ENCODE measurements at regions not wholly inside any gene's neighbourhood (a gene's known extent, or its start where the extent isn't known, plus 50 kb on each side); places are given as distances from the start of the nearest gene placed in this dataset.

GRCh38 chr5:93053825-93054224 is 527.2 kb downstream of the NR2F1-AS1 start:
- H3K27ac ChIP-seq (ENCODE audit: low read depth in 2 of 2, low read length in 2 of 2) = no peak overlapping the region
- no peak for TF ChIP-seq CTCF (IDR thresholded peaks at IDR 0.05; ENCODE audit: borderline replicate concordance, extremely low read depth, insufficient read depth)
- no peaks in the 10 kb centered on the region for H3K4me1 ChIP-seq (ENCODE audit: control insufficient read depth in 2 of 3, insufficient read depth in 2 of 3, low read depth in 1 of 3, low read length in 3 of 3)
- H3K27me3 ChIP-seq (ENCODE audit: control insufficient read depth, insufficient read depth, low read length) = no peaks in the 10 kb centered on the region
- no peak overlapping the region for H3K9ac ChIP-seq (ENCODE audit: low read length in 3 of 3)
- H3K36me3 ChIP-seq (ENCODE audit: control insufficient read depth in 2 of 3, insufficient read depth in 3 of 3, low read length in 3 of 3) = no peaks in the 10 kb centered on the region
- no peaks in the 10 kb centered on the region for H3K9me3 ChIP-seq (ENCODE audit: control insufficient read depth in 2 of 3, insufficient read depth in 1 of 3, low read length in 3 of 3)
- no peak for DNase-seq
- no peak overlapping the region for H3K4me3 ChIP-seq (ENCODE audit: low read length in 3 of 3)
- intact Hi-C loops (cut with DNase I) = no loop called here
- no peak for FAIRE-seq

- DNase-seq = no peak
- no peaks in the 10 kb centered on the region for H3K4me1 ChIP-seq (ENCODE audit: control insufficient read depth in 2 of 3, insufficient read depth in 2 of 3, low read depth in 1 of 3, low read length in 3 of 3)
- no peak overlapping the region for H3K27ac ChIP-seq (ENCODE audit: low read depth in 2 of 2, low read length in 2 of 2)
- H3K9me3 ChIP-seq (ENCODE audit: control insufficient read depth in 2 of 3, insufficient read depth in 1 of 3, low read length in 3 of 3) = no peaks in the 10 kb centered on the region
- FAIRE-seq = no peak
- no peaks in the 10 kb centered on the region for H3K27me3 ChIP-seq (ENCODE audit: control insufficient read depth, insufficient read depth, low read length)
- no peak overlapping the region for H3K9ac ChIP-seq (ENCODE audit: low read length in 3 of 3)
- H3K36me3 ChIP-seq (ENCODE audit: control insufficient read depth in 2 of 3, insufficient read depth in 3 of 3, low read length in 3 of 3) = no peaks in the 10 kb centered on the region
- no peak for TF ChIP-seq CTCF (IDR thresholded peaks at IDR 0.05; ENCODE audit: borderline replicate concordance, extremely low read depth, insufficient read depth)
- intact Hi-C loops (cut with DNase I) = no loop called here
- no peak overlapping the region for H3K4me3 ChIP-seq (ENCODE audit: low read length in 3 of 3)
Observed at GRCh38 chr5:93048858-93049257, 532.2 kb downstream of the NR2F1-AS1 start.

GRCh38 chr5:93044859-93045666 is 536.0 kb downstream of the NR2F1-AS1 start:
- H3K4me3 ChIP-seq (ENCODE audit: low read length in 3 of 3) = no peak overlapping the region
- no peaks in the 10 kb centered on the region for H3K9me3 ChIP-seq (ENCODE audit: control insufficient read depth in 2 of 3, insufficient read depth in 1 of 3, low read length in 3 of 3)
- H3K27ac ChIP-seq (ENCODE audit: low read depth in 2 of 2, low read length in 2 of 2) = no peak overlapping the region
- no peak for TF ChIP-seq CTCF (IDR thresholded peaks at IDR 0.05; ENCODE audit: borderline replicate concordance, extremely low read depth, insufficient read depth)
- H3K4me1 ChIP-seq (ENCODE audit: control insufficient read depth in 2 of 3, insufficient read depth in 2 of 3, low read depth in 1 of 3, low read length in 3 of 3) = no peaks in the 10 kb centered on the region
- H3K9ac ChIP-seq (ENCODE audit: low read length in 3 of 3) = no peak overlapping the region
- H3K27me3 ChIP-seq (ENCODE audit: control insufficient read depth, insufficient read depth, low read length) = no peaks in the 10 kb centered on the region
- DNase-seq (peak in 2 of 5 donors; percentile 58 to 63), FAIRE-seq (no peak)
- H3K36me3 ChIP-seq (ENCODE audit: control insufficient read depth in 2 of 3, insufficient read depth in 3 of 3, low read length in 3 of 3) = no peaks in the 10 kb centered on the region
- intact Hi-C loops (cut with DNase I) = no loop called here
